Spleen (tissue), 11 donors: ENCODE measurements at regions not wholly inside any gene's neighbourhood (a gene's known extent, or its start where the extent isn't known, plus 50 kb on each side); places are given as distances from the start of the nearest gene placed in this dataset.

Experiments
- DNase-seq: peaks from one replicate; pipeline ENCODE4 v3.0.0-alpha.2; 2020
- H3K27ac ChIP-seq, 8 donors: fragments of 200-600 bp; sonication (generic) in 7 of 8; 1 replicate in 4 of 8; 2 replicates in 4 of 8; pipeline versions ENCODE4 v1.5.0 to v1.8.0; 2016 to 2021; ENCODE audit warnings: inconsistent platforms in 4 of 8, mild to moderate bottlenecking in 4 of 8, moderate library complexity in 1 of 8
- H3K27me3 ChIP-seq, 7 donors: fragments of 200-600 bp; sonication (generic) in 6 of 7; replicated peaks in 1 of 7; 1 replicate in 4 of 7; 2 replicates in 3 of 7; pipeline versions ENCODE4 v1.5.0 to v1.8.0; 2016 to 2021; ENCODE audit warnings: inconsistent platforms in 3 of 7, mild to moderate bottlenecking in 1 of 7
- H3K36me3 ChIP-seq, 6 donors: fragments of 200-600 bp; sonication (generic) in 5 of 6; 1 replicate in 4 of 6; 2 replicates in 2 of 6; pipeline versions ENCODE4 v1.5.0 to v1.8.0; 2016 to 2021; ENCODE audit warnings: inconsistent platforms in 2 of 6
- H3K4me1 ChIP-seq, 6 donors: fragments of 200-600 bp; sonication (generic) in 5 of 6; 1 replicate in 3 of 6; 2 replicates in 3 of 6; pipeline versions ENCODE4 v1.5.0 to v1.8.0; 2016 to 2021; ENCODE audit warnings: inconsistent platforms in 3 of 6
- H3K4me3 ChIP-seq, 8 donors: fragments of 200-600 bp; sonication (generic) in 7 of 8; 1 replicate in 4 of 8; 2 replicates in 4 of 8; pipeline versions ENCODE4 v1.5.0 to v1.8.0; 2016 to 2021; ENCODE audit warnings: inconsistent platforms in 4 of 8, mild to moderate bottlenecking in 4 of 8, moderate library complexity in 2 of 8
- H3K9me3 ChIP-seq, 8 donors: fragments of 200-600 bp; sonication (generic) in 7 of 8; 1 replicate in 4 of 8; 2 replicates in 4 of 8; pipeline versions ENCODE4 v1.5.0 to v1.8.0; 2016 to 2021; ENCODE audit warnings: inconsistent platforms in 4 of 8
- CTCF ChIP-seq, 11 experiments: fragments of 200-600 bp in 7 of 11; fragments of 450-650 bp in 4 of 11; sonication (generic) in 4 of 11; IDR thresholded peaks in 8 of 11; conservative IDR thresholded peaks in 3 of 11; 1 replicate in 7 of 11; 2 replicates in 4 of 11; pipeline versions ENCODE4 v1.4.0 to v1.8.0; 2016 to 2021; ENCODE audit warnings: antibody characterized with exemption in 11 of 11, inconsistent platforms in 4 of 11, mild to moderate bottlenecking in 1 of 11
- POLR2A ChIP-seq, 3 donors: fragments of 450-650 bp; IDR thresholded peaks; one replicate each; pipeline ENCODE4 v1.5.1; 2017; ENCODE audit warnings: antibody characterized with exemption in 3 of 3, mild to moderate bottlenecking in 1 of 3
- POLR2AphosphoS5 ChIP-seq, 3 donors: sonication (generic); formaldehyde crosslinking; IDR thresholded peaks; one replicate each; pipeline ENCODE4 v1.5.1; 2017; ENCODE audit warnings: antibody characterized with exemption in 3 of 3
- WGBS, 5 donors: extraction: QIAGEN DNeasy Blood & Tissue Kit in 3 of 5; methylation state at CpG; one replicate each; pipeline versions ENCODE4 v1.1.5 to v1.1.7; 2013 to 2018; 5-methylcytosine and 5-hydroxymethylcytosine counted together
- intact Hi-C: fragments of 100-400 bp; cut with DNase I; formaldehyde crosslinking; loops from one replicate; pipeline ENCODE4 v1.15.0; 2023; ENCODE audit warnings: low total_unique reads
- donor health status: healthy with polysubstance abuse.
- donor health status: DM: no; HTN: no; CAD: no; lungs with moderate emphysema.
- donor health status: DM: no; HTN: no; CAD: no.
- donor health status: Bipolar disorder and iron deficiency.
- donor health status: healthy.
- donor health status: DM: no; HTN: no; CAD: no.
- donor health status: DM: yes; HTN: yes; CAD: no.

- H3K9me3 ChIP-seq, result no peaks in the 10 kb centered on the region
- TF ChIP-seq POLR2AphosphoS5 (IDR thresholded peaks at IDR 0.05), result no peak
- TF ChIP-seq CTCF (IDR thresholded peaks at IDR 0.05 in 8 of 11, conservative IDR thresholded peaks at IDR 0.05 in 3 of 11), result no peak
- TF ChIP-seq POLR2A (IDR thresholded peaks at IDR 0.05), result no peak
- no peaks in the 10 kb centered on the region for H3K36me3 ChIP-seq
- intact Hi-C loops, result no loop called here
- WGBS, 5 donors, result 67 to 90% (median 75%) methylated on average over 5 of the region's 5 CpGs
- no peak for DNase-seq
- no peak overlapping the region for H3K4me3 ChIP-seq
- no peaks in the 10 kb centered on the region for H3K27me3 ChIP-seq
- no peaks in the 10 kb centered on the region for H3K4me1 ChIP-seq
- no peak overlapping the region for H3K27ac ChIP-seq
Observed at GRCh38 chr3:145812391-145812790, 348.6 kb downstream of the PLOD2 start.

DNA sequence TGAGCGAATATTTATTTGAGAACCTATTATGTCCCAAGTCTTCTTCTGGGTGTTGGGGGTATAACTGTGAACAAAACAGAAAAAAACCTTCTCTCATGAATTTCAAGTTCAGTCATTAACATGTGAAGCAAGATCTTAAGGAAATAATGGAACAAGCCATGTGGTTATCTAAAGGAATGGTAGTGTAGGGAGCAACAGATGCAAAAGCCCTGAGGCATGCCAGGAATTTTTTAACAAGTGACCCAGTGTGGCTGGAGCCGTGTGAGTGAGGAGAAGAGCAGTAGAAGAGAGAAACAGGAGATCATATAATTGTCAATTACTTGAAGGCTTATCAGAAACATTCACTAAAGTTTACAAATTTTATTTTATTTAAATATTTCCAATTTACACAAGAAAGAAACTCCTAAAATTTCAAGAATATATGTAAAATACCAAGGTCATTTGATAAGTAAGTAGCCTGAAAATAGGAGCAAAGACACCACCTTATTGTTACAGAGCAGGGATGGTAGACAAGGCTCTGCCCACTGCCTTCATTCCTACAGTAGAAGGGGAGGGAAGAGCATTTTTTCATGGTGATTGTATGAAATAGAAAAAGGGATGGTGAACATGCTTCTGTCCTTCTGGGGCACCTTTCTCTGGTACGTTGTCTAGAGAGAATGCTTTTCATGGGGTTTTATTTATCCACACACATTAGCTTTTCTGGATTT lies 345.1 kb downstream of the PLOD2 start:
- TF ChIP-seq POLR2A (IDR thresholded peaks at IDR 0.05) (no peak), CTCF (IDR thresholded peaks at IDR 0.05 in 8 of 11, conservative IDR thresholded peaks at IDR 0.05 in 3 of 11) (no peak), POLR2AphosphoS5 (IDR thresholded peaks at IDR 0.05) (no peak)
- intact Hi-C loops, result no loop called here
- 58 to 90% (median 75%) methylated on average over 3 of the region's 3 CpGs for WGBS, 5 donors
- Histone ChIP-seq H3K9me3 (peaks cover 0 to 3% (median 0%) of the 10 kb centered on the region in 8 donors), H3K4me1 (no peaks in the 10 kb centered on the region), H3K36me3 (no peaks in the 10 kb centered on the region), H3K27ac (no peak overlapping the region), H3K4me3 (no peak overlapping the region), H3K27me3 (no peaks in the 10 kb centered on the region)
- DNase-seq, result no peak

- no peaks in the 10 kb centered on the region for H3K36me3 ChIP-seq
- WGBS, 5 donors, result 55 to 68% (median 62%) methylated on average over 4 of the region's 4 CpGs
- no peak overlapping the region for H3K4me3 ChIP-seq
- peaks cover 0 to 3% (median 0%) of the 10 kb centered on the region in 8 donors for H3K9me3 ChIP-seq
- intact Hi-C loops, result no loop called here
- H3K4me1 ChIP-seq, result no peaks in the 10 kb centered on the region
- no peaks in the 10 kb centered on the region for H3K27me3 ChIP-seq
- TF ChIP-seq POLR2AphosphoS5 (IDR thresholded peaks at IDR 0.05), result no peak
- no peak for TF ChIP-seq POLR2A (IDR thresholded peaks at IDR 0.05)
- no peak for TF ChIP-seq CTCF (IDR thresholded peaks at IDR 0.05 in 8 of 11, conservative IDR thresholded peaks at IDR 0.05 in 3 of 11)
- H3K27ac ChIP-seq, result no peak overlapping the region
- DNase-seq, result no peak
Observed at GRCh38 chr3:145817870-145818483, 343.0 kb downstream of the PLOD2 start.

DNA sequence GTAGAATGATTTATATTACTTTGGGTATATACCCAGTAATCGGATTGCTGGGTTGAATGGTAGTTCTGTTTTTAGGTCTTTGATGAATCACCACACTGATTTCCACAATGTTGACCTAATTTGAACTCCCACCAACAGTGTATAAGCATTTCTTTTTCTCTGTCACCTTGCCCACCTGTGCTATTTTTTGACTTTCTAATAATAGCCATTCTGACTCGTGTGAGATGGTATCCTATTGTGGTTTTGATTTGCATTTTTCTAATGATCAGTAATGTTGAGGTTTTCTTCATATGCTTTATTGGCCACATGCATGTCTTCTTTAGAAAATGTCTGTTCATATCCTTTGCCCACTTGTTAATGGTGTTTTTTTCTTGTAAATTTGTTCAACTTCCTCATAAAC lies 340.8 kb downstream of the PLOD2 start:
- TF ChIP-seq POLR2A (IDR thresholded peaks at IDR 0.05), result no peak
- TF ChIP-seq POLR2AphosphoS5 (IDR thresholded peaks at IDR 0.05), result no peak
- TF ChIP-seq CTCF (IDR thresholded peaks at IDR 0.05 in 8 of 11, conservative IDR thresholded peaks at IDR 0.05 in 3 of 11), result no peak

More for the DNA sequence above, 340.8 kb downstream of the PLOD2 start:
- Histone ChIP-seq H3K36me3 (no peaks in the 10 kb centered on the region), H3K27me3 (no peaks in the 10 kb centered on the region), H3K9me3 (peaks cover 0 to 11% (median 4%) of the 10 kb centered on the region in 8 donors), H3K4me3 (no peak overlapping the region), H3K4me1 (no peaks in the 10 kb centered on the region), H3K27ac (no peak overlapping the region)
- intact Hi-C loops, result no loop called here
- 35 to 69% (median 66%) methylated on average over 2 of the region's 2 CpGs for WGBS, 5 donors
- no peak for DNase-seq
